HG03558 (cell line): ENCODE measurements at regions not wholly inside any gene's neighbourhood (a gene's known extent, or its start where the extent isn't known, plus 50 kb on each side); places are given as distances from the start of the nearest gene placed in this dataset.

Source experiments
- ATAC-seq: cut with Tn5 transposase; IDR thresholded peaks from one replicate; pipeline ENCODE4 v1.9.1; 2021; ENCODE audit warnings: moderate number of reproducible peaks; ENCODE audit not compliant: unreplicated experiment; ENCODE audit errors: extremely low read depth

DNA sequence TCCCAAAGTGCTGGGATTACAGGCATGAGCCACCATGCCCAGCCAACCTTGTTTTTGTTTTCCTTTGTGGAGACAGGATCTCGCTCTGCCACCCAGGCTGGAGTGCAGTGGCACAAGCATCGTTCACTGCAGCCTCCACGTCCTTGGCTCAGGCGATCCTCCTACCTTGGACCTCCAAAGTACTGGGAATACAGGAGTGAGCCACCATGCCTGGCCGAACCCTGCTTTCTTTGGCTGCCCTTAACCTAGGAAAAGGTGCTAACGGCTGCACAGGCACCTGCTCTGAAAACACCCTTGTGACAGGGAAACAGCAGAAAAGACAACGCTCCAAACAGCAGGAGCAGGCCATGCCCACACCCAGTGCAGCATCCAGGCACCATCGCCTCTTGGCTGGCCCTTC, 71.9 kb downstream of the OAT start:
- no peak for ATAC-seq

DNA sequence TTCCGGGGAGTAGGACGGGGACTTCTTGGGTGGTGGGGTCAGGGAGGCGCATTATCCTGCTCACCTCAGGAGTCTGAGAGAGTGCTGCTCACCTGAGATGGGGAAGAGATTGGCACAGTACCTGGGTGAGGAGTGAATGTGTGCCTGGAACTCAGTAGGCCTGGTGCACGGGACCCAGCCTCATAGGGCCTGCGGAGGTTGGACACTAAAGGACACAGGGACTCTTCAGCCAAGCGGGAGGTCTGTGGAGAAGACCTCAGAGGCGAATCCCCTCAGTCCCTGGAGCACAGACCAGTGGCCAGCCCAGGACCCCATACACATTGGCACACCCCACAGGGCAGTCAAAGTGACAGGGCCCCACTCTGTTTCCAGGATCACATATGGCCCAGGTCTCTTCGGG, 73.2 kb downstream of the OAT start:
- no peak for ATAC-seq

DNA sequence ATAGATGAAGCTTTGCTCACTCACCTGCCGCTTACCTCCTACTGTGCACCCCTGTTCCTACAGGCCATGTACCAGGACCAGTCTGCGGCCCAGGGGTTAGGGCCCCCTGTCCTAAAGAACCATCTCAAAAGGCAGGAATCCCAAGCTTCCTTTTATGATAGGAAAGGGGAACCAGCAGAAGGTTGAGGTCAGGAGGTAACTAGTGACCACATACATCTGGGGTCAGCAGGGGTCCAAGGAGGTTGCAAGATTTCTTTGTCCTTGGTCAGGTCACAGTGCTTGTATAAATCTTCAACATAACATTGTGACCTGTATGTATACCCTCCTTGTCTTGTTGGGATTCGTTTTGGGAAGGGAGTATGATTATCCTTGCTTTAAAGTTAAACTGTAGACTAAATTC, 73.8 kb downstream of the OAT start:
- ATAC-seq = no peak

DNA sequence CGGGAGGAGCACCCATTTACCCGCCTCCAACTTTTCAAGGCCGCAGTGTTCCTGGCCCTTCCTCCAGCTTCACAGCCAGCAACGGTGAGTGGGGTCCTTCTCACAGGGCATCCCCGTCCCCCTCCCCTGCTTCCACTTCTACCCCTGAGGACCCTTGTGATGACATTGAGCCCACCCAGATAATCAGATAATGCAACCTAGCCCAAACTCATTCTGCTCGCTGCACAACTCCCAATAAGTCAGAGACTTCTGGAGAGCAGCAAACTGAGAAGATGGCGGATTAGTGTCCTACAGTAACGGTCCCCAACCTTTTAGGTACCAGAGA, 74.5 kb downstream of the OAT start:
- ATAC-seq = no peak

DNA sequence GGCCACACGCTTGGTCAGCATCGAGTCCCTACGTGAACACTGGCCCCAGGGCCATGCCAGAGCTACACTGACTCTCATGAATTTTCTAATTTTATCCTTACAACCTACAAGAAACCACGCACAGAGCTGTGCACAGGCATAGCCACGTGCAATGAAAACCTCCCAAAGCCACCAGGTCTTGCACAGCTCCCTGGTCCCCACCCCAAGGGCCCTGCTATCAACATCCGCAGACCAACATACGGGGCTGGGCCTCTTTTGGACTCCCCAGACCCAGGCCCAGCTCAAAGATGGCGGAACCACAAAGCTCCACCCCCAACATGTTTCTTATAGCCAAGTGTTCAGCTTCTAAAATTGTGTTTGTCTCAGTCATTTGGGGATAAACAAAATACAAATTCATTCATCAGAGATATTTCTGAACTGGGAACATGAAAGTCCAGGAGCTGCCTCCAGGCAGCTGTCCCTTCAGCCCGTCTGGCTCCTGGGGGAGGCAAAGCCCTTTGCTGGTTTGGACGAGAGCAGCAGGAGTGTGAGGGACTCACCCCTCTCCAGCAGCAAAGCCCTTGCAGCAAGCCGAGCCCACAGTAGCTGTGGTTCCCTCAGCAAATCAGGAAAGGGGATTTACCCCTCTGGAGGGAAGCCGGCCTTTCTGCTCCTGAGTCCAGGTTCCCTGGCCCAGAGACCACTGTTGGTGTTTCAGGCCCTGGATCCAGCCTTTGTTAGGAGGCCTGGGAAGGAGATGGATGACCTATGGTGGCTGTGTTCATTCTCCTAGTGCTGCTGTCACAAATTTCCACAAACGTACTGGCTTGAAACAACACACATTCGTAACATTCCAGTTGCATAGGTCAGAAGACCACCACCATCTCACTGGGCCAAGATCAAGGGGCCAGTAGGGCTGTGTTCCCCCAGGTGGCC, 75.1 kb downstream of the OAT start:
- ATAC-seq = no peak

DNA sequence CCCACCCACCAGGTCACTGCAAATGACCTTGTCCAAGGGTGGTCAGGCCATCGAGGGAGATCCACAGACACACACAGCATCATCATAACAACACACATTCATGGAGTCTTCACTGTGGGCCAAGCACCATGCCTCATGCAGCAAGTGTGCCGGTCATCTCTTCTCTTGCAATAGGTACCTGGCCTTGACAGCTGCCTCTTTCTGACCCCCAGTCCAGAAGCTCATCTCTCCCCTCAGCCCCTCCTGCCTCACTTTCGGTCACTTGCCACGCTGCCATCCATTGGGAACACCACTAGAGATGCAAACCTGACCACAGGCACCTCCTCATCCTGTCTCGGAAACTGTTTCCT, 75.9 kb downstream of the OAT start:
- ATAC-seq = no peak

DNA sequence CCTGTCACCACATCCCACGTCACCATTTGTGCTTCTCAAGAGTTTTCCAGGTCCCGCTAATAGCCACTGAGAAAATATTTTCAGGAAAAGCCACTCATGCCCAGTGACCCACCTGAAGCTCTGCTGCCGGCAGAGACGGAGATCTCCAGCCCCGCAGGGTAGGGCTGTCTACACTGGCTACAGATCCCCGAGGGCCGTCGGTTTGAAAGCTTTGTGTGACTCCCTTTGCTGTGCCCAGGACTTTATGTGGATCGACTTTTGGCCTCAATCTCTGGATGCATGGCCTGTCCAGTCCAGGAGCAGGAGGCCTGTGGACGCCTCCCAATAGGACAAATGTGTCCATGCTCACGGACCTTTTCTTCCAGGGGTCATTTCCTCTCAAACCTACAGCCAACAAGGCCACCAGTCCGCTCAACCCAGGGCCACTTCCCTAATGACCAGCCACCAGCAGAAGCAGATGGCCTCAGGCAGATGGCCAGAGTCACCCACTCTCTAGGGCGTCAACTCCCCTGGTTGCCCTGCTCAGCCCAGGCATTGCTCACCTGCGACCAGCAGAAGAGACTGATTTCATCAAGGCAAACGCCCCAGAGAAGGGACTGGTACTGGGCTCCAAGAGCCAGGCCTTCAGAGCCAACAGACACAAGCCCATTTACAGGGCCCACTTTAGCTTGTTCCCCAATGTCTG, 76.4 kb downstream of the OAT start:
- no peak for ATAC-seq

DNA sequence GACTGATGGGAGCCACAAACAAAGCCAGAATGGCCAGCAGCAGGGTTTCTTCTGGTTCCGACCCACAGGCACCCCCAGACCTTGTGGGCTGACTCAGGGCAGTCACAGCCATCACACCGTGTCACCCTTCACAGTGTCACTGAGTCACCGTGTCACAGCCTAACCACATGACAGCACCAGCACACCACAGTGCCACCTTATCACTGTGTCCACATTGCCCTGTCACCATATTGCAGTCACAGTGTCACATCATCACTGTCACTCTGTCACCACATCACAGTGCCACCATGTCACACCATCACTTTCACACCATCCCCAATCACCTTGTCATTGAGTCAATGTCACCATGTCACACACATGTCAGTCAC, 77.0 kb downstream of the OAT start:
- no peak for ATAC-seq

DNA sequence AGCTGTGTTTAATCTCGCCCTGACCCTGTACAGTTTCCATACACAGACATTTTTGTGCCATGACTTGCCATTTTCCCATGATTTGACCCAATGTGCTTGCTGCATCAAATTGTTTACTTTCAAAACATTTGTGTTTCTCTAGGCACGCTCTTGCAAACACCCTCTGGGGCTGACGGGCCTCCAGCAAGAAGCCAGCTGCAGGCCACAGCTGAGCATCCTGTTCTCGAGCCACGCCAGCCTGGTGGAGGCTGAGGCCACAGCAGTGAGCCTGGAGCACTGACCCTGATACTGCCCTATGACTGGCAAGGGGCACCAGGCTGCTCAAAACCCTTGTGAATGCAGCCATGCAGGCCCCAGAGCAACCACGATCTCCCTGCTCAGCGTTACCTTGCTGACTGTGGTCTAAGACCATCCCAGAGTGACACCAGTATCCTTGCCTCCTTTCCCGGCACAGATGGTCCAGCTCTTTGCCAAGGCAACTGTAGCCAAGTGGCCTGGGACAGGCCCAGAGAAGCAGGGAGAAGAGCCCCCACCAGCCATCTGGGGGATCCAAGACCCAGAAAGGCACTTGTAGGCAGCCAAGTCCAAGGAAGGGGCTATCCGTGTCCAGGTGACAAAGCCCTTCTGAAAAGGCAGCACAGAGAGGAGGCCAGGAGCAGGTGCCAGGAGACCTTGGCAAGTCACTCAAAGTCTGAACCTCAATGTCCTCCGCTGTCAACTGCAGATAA, 78.5 kb downstream of the OAT start:
- no peak for ATAC-seq

DNA sequence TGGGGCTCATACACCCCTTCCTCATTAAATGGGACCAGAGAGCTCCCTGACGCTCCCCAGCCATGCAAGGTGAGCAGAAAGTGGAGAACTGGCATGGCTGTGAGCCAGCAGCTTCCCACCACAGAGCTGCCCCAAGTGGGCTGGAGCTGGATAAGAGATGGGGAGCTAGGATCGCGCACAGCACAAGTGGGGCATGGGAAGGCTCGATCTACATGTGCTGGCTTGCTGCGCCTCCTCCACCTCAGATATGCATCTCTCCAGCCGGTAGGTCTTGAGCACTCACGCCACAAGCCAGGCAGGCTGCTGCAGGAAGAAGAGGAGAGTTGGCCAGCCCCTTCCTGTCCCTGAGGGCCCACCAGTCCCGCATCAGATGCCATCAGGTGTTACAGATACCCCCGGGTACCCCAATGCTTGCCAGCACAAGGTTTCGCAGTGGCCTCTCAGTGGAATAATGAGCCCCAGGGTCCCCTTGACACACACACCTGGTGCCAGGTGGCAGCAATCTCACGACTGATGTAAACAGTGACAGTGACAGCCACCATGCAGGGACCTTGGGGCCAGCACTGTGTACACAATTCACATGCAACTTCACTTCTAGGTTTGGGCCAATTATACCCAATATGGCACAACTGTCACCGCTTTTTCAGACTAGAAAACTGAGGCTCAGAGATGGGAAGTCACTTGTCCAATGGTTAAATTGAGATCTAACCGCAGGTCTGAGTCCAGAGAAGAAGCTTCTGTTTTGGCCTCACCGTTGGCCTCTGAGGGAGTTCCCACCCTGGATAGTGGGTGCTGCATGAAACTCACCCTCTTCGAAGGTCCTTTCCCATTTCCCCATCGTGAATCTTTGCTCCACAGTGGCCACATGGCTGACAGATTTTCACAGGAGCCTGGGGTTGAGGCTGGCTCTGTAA, 79.3 kb downstream of the OAT start:
- ATAC-seq = no peak

DNA sequence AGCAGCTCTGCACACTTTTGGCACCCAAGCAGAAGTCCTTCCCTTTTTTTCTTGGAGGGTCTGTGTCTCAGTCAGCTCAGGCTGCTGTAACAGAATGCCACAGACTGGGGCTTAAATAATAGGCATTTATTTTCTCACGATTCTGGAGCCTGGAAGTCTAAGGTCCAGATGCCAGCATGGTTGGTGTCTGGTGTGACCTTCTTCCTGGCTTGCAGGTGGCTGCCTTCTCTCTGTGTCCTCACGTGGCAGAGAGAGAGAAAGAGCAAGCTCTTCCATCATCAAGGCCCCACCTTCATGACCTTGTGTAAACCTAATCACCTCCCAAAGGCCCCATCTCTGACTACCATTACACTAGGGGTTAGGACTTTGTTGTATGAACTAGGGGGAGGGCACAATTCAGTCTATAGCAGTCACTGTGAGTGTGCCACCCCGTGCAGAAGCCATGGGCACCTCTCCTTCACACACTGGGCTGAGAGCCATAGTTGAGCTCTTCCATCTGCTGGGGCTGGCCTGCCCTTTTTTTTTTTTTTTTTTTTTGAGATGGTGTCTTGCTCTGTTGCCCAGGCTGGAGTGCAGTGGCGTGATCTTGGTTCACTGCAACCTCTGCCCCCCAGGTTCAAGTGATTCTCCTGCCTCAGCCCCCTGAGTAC, 80.3 kb downstream of the OAT start:
- no peak for ATAC-seq

DNA sequence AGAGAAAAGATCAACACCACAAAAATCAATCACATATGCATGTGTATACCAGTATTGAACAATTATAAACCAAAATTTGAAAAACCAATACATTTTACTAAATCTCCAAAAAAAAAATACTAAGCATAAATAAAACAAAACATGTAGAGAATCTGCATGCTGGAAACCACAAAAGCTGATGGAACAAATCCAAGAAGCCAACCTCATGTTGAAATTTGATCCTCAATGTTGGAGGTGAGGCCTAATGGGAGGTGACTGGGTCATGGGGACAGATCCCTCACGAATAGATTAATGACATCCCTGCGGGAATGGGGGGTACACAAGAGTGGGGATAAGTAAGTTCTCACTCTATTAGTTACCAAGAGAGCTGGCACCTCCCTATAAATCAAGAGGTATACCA, 82.5 kb downstream of the OAT start:
- ATAC-seq = no peak

DNA sequence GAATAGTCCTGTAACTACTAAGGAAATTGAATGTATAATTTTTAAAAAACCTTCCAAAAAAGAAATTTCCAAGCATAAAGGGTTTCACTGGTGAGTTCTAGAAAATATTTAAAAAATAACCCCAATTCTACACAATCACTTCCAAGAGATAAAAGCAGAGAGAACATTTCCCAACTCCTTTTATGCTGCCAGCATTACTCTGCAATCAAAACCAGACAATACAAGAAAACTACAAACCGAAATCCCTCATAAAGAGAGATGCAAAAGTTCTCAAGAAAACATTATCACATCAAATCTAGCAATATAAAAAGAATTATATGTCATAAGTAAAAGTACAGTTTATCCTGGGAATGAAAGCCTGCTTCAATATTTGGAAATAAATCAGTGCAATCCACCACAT, 84.8 kb downstream of the OAT start:
- ATAC-seq = no peak

DNA sequence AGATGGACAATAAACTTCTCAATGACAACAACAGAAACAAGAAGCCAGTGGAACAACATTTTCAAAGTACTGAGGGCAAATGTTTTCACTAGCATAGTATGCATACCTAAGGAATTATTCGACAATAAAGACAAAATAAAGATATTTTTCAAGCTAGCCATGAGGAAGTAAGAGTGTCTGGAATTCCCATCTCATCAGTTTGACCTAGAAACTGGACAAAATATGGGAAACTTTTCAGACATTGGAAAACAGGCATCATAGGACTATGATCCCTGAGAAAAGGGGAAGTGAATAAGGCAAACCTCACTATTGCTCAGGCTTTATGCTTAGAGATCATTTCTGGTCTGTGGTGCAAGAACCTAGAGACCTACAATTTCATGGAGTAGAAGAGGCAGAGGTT, 86.3 kb downstream of the OAT start:
- ATAC-seq = no peak

DNA sequence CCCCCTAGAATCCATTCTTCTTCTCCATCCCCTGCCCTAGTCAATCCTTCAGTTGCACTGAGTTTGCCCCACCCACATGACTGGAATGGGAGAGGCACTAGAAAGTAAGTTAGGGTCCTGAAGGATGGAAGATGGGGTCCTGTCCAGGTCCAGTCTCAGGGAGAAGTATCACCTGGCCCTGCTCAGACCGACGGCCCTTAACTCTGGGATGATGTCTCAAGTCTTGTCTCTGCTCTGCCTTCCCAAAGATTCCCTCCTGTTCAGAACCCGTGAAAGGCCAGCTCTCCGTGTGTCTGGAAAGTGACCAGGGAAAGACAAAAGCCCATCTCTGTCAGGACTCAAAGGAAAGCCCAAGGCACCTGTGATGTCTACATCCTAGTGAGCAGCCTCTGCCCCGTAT, 88.8 kb downstream of the OAT start:
- no peak for ATAC-seq

DNA sequence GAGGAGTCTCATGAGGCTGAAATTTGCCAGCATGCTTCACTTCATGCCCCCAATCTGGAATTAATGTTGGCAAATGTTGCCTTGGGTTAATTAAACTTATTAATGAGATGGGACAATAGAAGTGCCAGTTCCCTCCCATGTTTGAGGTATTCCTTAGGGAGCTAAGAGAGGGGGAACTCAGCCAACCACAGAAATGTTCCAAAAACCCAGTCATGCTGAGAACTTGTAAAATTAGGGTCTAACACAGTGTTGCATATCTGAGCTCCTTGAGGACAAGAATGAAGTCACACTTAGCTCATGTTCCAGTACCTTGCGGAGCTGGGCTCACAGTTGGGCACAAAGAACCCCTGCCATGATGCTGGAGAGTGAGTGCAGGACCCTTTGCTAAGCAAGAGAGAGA, 89.4 kb downstream of the OAT start:
- ATAC-seq = no peak

DNA sequence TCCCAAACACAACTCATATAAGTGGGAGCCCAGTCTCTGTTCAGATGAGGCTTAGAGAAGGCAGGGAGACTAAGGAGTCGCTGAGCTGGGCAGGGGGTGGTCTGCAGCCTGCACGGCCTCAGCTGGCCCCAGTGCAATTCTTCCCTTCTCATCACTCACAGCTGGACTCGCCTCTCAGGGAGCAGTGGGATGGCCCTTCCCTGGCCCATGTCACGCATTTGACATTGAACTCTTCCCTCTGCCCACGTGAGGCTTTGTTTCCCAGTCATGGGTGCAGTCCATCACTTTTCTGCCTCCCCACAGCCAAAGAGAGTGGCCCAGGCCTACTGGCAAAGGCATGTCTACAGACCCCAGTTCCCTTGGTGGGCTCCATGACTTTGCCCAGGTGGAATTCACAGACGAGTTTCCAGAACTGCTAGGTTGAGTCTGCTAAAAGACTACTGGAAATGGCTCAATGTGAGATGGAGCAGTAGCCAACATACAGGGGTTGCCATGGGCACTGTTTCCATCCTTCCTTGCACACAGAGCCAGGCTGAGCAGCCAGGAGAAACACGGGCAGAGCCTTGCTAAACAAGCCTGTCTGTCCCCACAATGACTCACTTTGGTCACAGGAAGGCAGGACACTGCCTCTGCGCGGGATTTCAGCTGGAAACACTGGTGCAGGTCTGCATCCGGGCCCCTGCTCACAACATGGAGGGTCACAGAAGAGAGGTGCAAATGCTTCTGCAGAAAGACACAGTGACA, 90.1 kb downstream of the OAT start:
- ATAC-seq = no peak

DNA sequence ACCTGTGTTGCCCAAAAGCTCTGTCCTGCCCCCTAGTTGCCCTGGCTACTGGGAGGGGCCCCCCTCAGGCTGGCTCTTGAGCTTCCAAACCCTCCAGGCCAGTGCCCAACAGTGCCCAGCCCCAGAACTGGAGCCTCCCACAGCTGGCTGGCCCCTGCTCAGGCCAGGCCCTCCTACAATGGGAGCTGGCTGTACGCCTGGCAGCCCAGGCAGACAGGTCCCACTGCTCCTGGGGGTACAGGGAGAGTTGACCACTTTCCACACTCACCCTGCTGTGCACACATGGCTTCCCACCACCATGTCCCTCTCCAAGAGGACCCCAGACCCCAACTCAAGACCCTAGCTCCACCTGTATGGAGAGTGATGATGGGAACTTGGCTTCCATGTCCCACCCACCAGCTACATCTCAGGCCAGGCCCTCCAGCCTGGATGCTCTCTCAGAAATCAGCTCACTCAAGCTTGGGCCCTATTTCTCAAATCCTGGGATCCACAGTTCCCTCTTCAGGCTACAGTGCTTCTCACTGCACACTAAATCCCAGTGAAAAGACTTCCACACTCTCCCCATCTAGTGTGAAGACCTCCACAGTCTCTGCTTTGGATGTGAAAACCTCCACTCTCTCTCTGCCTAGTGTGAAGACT, 92.6 kb downstream of the OAT start:
- ATAC-seq = no peak

DNA sequence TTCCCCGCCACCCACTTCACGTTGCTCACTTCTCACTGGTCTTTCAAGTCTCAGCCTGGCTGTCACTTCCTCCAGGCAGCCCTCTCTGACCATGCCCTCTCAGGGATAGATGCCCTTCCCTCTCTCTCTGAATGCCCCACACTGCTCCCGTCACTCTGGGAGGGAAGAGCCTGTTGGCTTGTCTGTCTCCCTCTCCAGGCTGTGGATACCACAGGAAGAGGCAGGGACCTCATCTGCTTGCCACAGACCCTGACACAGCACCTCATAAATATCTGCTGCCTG, 93.1 kb downstream of the OAT start:
- ATAC-seq = no peak
